Stomach (tissue), 8 donors: ENCODE measurements at regions not wholly inside any gene's neighbourhood (a gene's known extent, or its start where the extent isn't known, plus 50 kb on each side); places are given as distances from the start of the nearest gene placed in this dataset.

ENCODE experiments used
- DNase-seq, 2 donors: peaks; one replicate each; pipeline versions ENCODE4 v3.0.0 to v3.0.0-alpha.2; 2013 to 2019
- H3K27ac ChIP-seq, 5 donors: fragments of 200-600 bp in 4 of 5; sonication (generic) in 4 of 5; one replicate each; pipeline ENCODE4 v1.5.1; 2013 to 2019; ENCODE audit warnings: mild to moderate bottlenecking in 1 of 5, moderate library complexity in 1 of 5
- H3K27me3 ChIP-seq, 3 donors: fragments of 200-600 bp; sonication (generic); one replicate each; pipeline ENCODE4 v1.5.1; 2017 to 2019; ENCODE audit warnings: mixed run types in 1 of 3
- H3K36me3 ChIP-seq, 4 donors: fragments of 200-600 bp; sonication (generic); 1 replicate in 3 of 4; 2 replicates in 1 of 4; pipeline ENCODE4 v1.5.1; 2016 to 2019
- H3K4me1 ChIP-seq, 4 donors: fragments of 200-600 bp; sonication (generic); one replicate each; pipeline ENCODE4 v1.5.1; 2016 to 2019
- H3K4me3 ChIP-seq, 4 donors: fragments of 200-600 bp; sonication (generic) in 3 of 4; one replicate each; pipeline ENCODE4 v1.5.1; 2016 to 2019; ENCODE audit warnings: mild to moderate bottlenecking in 1 of 4
- H3K9me3 ChIP-seq, 4 donors: fragments of 200-600 bp; sonication (generic); one replicate each; pipeline ENCODE4 v1.5.1; 2016 to 2019
- EP300 ChIP-seq: sonication (generic); formaldehyde crosslinking; IDR thresholded peaks from one replicate; pipeline ENCODE4 v1.6.1; 2017; ENCODE audit warnings: antibody characterized with exemption
- POLR2A ChIP-seq, 4 donors: fragments of 450-650 bp; IDR thresholded peaks; one replicate each; pipeline ENCODE4 v1.6.1; 2016; ENCODE audit warnings: antibody characterized with exemption in 4 of 4, control low read depth in 2 of 4, mild to moderate bottlenecking in 1 of 4, moderate library complexity in 1 of 4
- POLR2AphosphoS5 ChIP-seq, 3 donors: sonication (generic); formaldehyde crosslinking; IDR thresholded peaks; one replicate each; pipeline ENCODE4 v1.6.1; 2016; ENCODE audit warnings: antibody characterized with exemption in 3 of 3
- WGBS, 5 donors: extraction: QIAGEN DNeasy Blood & Tissue Kit in 3 of 5; methylation state at CpG; one replicate each; pipeline versions ENCODE4 v1.1.5 to v1.1.7; 2013 to 2018; 5-methylcytosine and 5-hydroxymethylcytosine counted together
- intact Hi-C: fragments of 100-400 bp; cut with DNase I; formaldehyde crosslinking; loops from one replicate; pipeline ENCODE4 v1.15.1; 2023; ENCODE audit warnings: low total_unique reads
- TF ChIP-seq, protein P1 (sequence below), 7 experiments: fragments of 450-650 bp in 4 of 7; fragments of 200-600 bp in 3 of 7; sonication (generic) in 3 of 7; IDR thresholded peaks; one replicate each; pipeline ENCODE4 v1.5.1; 2016 to 2019; ENCODE audit warnings: antibody characterized with exemption in 7 of 7, control low read depth in 2 of 7, mild to moderate bottlenecking in 1 of 7
- donor health status: healthy with polysubstance abuse.
- donor health status: Bipolar disorder and iron deficiency.
- donor health status: healthy.

GRCh38 chr2:138103156-138103555 is 138.9 kb downstream of the HNMT start:
- TF ChIP-seq POLR2AphosphoS5 (IDR thresholded peaks at IDR 0.05) = no peak
- no peak for TF ChIP-seq EP300
- no peak for TF ChIP-seq POLR2A (IDR thresholded peaks at IDR 0.05)
- TF ChIP-seq, protein P1, sequence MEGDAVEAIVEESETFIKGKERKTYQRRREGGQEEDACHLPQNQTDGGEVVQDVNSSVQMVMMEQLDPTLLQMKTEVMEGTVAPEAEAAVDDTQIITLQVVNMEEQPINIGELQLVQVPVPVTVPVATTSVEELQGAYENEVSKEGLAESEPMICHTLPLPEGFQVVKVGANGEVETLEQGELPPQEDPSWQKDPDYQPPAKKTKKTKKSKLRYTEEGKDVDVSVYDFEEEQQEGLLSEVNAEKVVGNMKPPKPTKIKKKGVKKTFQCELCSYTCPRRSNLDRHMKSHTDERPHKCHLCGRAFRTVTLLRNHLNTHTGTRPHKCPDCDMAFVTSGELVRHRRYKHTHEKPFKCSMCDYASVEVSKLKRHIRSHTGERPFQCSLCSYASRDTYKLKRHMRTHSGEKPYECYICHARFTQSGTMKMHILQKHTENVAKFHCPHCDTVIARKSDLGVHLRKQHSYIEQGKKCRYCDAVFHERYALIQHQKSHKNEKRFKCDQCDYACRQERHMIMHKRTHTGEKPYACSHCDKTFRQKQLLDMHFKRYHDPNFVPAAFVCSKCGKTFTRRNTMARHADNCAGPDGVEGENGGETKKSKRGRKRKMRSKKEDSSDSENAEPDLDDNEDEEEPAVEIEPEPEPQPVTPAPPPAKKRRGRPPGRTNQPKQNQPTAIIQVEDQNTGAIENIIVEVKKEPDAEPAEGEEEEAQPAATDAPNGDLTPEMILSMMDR (IDR thresholded peaks at IDR 0.05) = no peak
- H3K27ac ChIP-seq = no peak overlapping the region
- WGBS, 5 donors = 95 to 100% (median 98%) methylated on average over 1 of the region's 1 CpG
- H3K4me3 ChIP-seq = no peak overlapping the region
- no peaks in the 10 kb centered on the region for H3K27me3 ChIP-seq
- H3K9me3 ChIP-seq = no peaks in the 10 kb centered on the region
- no peaks in the 10 kb centered on the region for H3K36me3 ChIP-seq
- intact Hi-C loops = no loop called here
- no peaks in the 10 kb centered on the region for H3K4me1 ChIP-seq
- DNase-seq = no peak

GRCh38 chr2:138104071-138104470 is 139.8 kb downstream of the HNMT start:
- intact Hi-C loops = no loop called here
- no peak for DNase-seq
- no peaks in the 10 kb centered on the region for H3K9me3 ChIP-seq
- TF ChIP-seq, protein P1 (IDR thresholded peaks at IDR 0.05) = no peak
- no peak for TF ChIP-seq EP300
- TF ChIP-seq POLR2A (IDR thresholded peaks at IDR 0.05) = no peak
- TF ChIP-seq POLR2AphosphoS5 (IDR thresholded peaks at IDR 0.05) = no peak
- no peak overlapping the region for H3K27ac ChIP-seq
- H3K4me3 ChIP-seq = no peak overlapping the region
- H3K36me3 ChIP-seq = no peaks in the 10 kb centered on the region
- H3K4me1 ChIP-seq = no peaks in the 10 kb centered on the region
- no peaks in the 10 kb centered on the region for H3K27me3 ChIP-seq
- WGBS, 5 donors = 89 to 94% (median 91%) methylated on average over 1 of the region's 1 CpG

DNA sequence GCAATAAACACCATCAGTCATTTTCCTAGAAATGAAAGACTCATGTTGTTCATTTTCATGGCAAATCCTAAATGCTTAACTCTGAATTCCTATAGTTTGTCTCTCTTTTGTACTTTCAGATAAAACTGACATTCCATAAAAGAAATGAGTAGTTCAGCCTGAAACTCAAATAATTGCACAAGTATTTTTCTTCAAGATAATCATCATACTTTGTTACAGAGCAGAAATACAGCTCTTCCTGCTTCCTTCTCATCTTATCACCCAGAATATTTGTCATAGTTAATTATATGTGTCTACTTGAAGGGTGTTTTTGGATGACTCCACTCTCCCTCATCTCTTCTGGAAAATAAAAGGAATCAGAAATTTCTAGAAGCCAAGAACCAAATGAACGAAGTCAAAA is 141.1 kb downstream of the HNMT start:
- DNase-seq = no peak
- TF ChIP-seq POLR2AphosphoS5 (IDR thresholded peaks at IDR 0.05) = no peak
- TF ChIP-seq, protein P1 (IDR thresholded peaks at IDR 0.05) = no peak
- TF ChIP-seq POLR2A (IDR thresholded peaks at IDR 0.05) = no peak
- no peak for TF ChIP-seq EP300
- intact Hi-C loops = no loop called here
- H3K27me3 ChIP-seq = no peaks in the 10 kb centered on the region
- WGBS, 5 donors = 79 to 91% (median 90%) methylated on average over 1 of the region's 1 CpG
- no peaks in the 10 kb centered on the region for H3K36me3 ChIP-seq
- no peaks in the 10 kb centered on the region for H3K4me1 ChIP-seq
- H3K4me3 ChIP-seq = no peak overlapping the region
- no peak overlapping the region for H3K27ac ChIP-seq
- no peaks in the 10 kb centered on the region for H3K9me3 ChIP-seq

DNA sequence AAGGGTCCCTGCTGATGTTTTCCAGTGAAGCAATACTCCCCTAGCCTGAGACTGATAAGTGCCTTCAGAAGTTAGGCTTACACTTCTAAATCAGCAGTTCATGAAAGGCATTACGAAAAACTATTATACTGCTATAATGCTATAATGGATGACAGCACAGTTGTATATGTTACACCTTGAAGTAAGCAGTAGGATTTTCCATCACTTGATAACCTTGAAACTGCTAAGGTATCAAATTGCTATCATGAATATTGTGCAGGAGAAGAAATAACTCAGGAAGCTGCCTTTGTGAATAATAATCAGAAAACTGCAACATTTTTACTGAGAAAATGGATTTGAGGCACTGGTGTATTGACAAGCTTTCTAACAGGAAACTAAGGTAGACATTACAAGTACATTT is 142.3 kb downstream of the HNMT start:
- Histone ChIP-seq H3K27ac (no peak overlapping the region), H3K4me3 (no peak overlapping the region), H3K36me3 (no peaks in the 10 kb centered on the region), H3K4me1 (no peaks in the 10 kb centered on the region), H3K27me3 (no peaks in the 10 kb centered on the region), H3K9me3 (no peaks in the 10 kb centered on the region)
- 39 to 86% (median 73%) methylated on average over 1 of the region's 1 CpG for WGBS, 5 donors
- intact Hi-C loops = no loop called here
- DNase-seq = no peak
- TF ChIP-seq POLR2AphosphoS5 (IDR thresholded peaks at IDR 0.05) (no peak), POLR2A (IDR thresholded peaks at IDR 0.05) (no peak), EP300 (no peak)
- TF ChIP-seq, protein P1 (IDR thresholded peaks at IDR 0.05) = no peak
